B cell (primary cell): ENCODE measurements at regions not wholly inside any gene's neighbourhood (a gene's known extent, or its start where the extent isn't known, plus 50 kb on each side); places are given as distances from the start of the nearest gene placed in this dataset.

Source experiments
- ATAC-seq: fragments of 200-7000 bp; cut with Tn5 transposase; one replicate; pipeline ENCODE4 v1.10.0; 2021; ENCODE audit warnings: low read depth, mild to moderate bottlenecking, moderate number of reproducible peaks, moderate library complexity
- CTCF ChIA-PET: fragments of 350-600 bp; sonication (Branson Sonifier 250); formaldehyde crosslinking; loops from one replicate; lab custom pipeline; 2021; ENCODE audit warnings: antibody characterized with exemption, inconsistent platforms; lab: Charles Lee
- POLR2A ChIA-PET: fragments of 350-600 bp; sonication (Branson Sonifier 250); formaldehyde crosslinking; loops from one replicate; lab custom pipeline; 2021; ENCODE audit warnings: antibody characterized with exemption; lab: Charles Lee
- DNase-seq: peaks from one replicate; pipeline ENCODE4 v3.0.0; 2013
- H2AFZ ChIP-seq: 2 replicates; pipeline ENCODE4 v1.6.1; 2012; ENCODE audit warnings: mild to moderate bottlenecking, low read depth, low read length; ENCODE audit not compliant: insufficient read depth, poor library complexity, severe bottlenecking
- H3K27ac ChIP-seq, 2 donors: 1 replicate in 1 of 2; 2 replicates in 1 of 2; pipeline ENCODE4 v1.5.1; 2012 to 2013; ENCODE audit warnings: low read length in 2 of 2, mild to moderate bottlenecking in 2 of 2, moderate library complexity in 1 of 2
- H3K27me3 ChIP-seq, 4 experiments: fragments of 200-600 bp in 1 of 4; sonication (generic) in 1 of 4; replicated peaks in 1 of 4; 1 replicate in 2 of 4; 2 replicates in 2 of 4; pipeline versions ENCODE4 v1.6.1 to v1.7.0; 2013 to 2016; ENCODE audit warnings: low read length in 3 of 4, mild to moderate bottlenecking in 2 of 4, mixed read lengths in 1 of 4, moderate library complexity in 1 of 4; ENCODE audit not compliant: insufficient read depth in 4 of 4, control insufficient read depth in 3 of 4; ENCODE audit errors: control extremely low read depth in 1 of 4
- H3K36me3 ChIP-seq, 2 experiments: replicated peaks in 1 of 2; 1 replicate in 1 of 2; 2 replicates in 1 of 2; pipeline versions ENCODE4 v1.6.1 to v1.7.1; 2013; ENCODE audit warnings: low read length in 1 of 2; ENCODE audit not compliant: insufficient read depth in 2 of 2, control insufficient read depth in 1 of 2; ENCODE audit errors: control extremely low read depth in 1 of 2, extremely low read depth in 1 of 2
- H3K4me1 ChIP-seq, 2 donors: fragments of 200-600 bp in 1 of 2; sonication (generic) in 1 of 2; 1 replicate in 1 of 2; 2 replicates in 1 of 2; pipeline versions ENCODE4 v1.5.1 to v1.6.1; 2013 to 2017; ENCODE audit warnings: low read length in 2 of 2; ENCODE audit not compliant: control insufficient read depth in 2 of 2, insufficient read depth in 2 of 2
- H3K4me2 ChIP-seq: replicated peaks from 2 replicates; pipeline ENCODE3; 2012; ENCODE audit warnings: mild to moderate bottlenecking, low read depth, low read length; ENCODE audit not compliant: poor library complexity, severe bottlenecking
- H3K4me3 ChIP-seq, 5 experiments: fragments of 200-600 bp in 1 of 5; sonication (generic) in 1 of 5; 1 replicate in 3 of 5; 2 replicates in 2 of 5; pipeline versions ENCODE4 v1.5.1 to v1.7.0; 2011 to 2016; ENCODE audit warnings: low read length in 4 of 5, mild to moderate bottlenecking in 4 of 5, low read depth in 2 of 5, control low read depth in 1 of 5, moderate library complexity in 1 of 5; ENCODE audit not compliant: insufficient read depth in 1 of 5; ENCODE audit errors: control extremely low read depth in 1 of 5, extremely low read depth in 1 of 5
- H3K79me2 ChIP-seq: fragments of 200-600 bp; sonication (generic); one replicate; pipeline ENCODE4 v1.6.0; 2016; ENCODE audit warnings: low read length; ENCODE audit not compliant: control insufficient read depth, insufficient read depth
- H3K9ac ChIP-seq: fragments of 200-600 bp; sonication (generic); 2 replicates; pipeline ENCODE4 v1.6.1; 2017; ENCODE audit warnings: mild to moderate bottlenecking, low read length, moderate library complexity
- H3K9me3 ChIP-seq, 3 donors: one replicate each; pipeline versions ENCODE4 v1.6.1 to v1.7.1; 2013; ENCODE audit warnings: low read length in 2 of 3; ENCODE audit not compliant: control insufficient read depth in 2 of 3, insufficient read depth in 1 of 3; ENCODE audit errors: control extremely low read depth in 1 of 3
- H4K20me1 ChIP-seq: 2 replicates; pipeline ENCODE4 v1.6.0; 2012; ENCODE audit warnings: mild to moderate bottlenecking, low read length; ENCODE audit not compliant: insufficient read depth, control insufficient read depth, poor library complexity, severe bottlenecking
- H3K27ac Mint-ChIP-seq: one replicate; pipeline ENCODE4 v1.8.0; 2021; ENCODE audit warnings: mixed read lengths
- H3K27me3 Mint-ChIP-seq: one replicate; pipeline ENCODE4 v1.8.0; 2021; ENCODE audit warnings: mixed read lengths
- H3K4me1 Mint-ChIP-seq: one replicate; pipeline ENCODE4 v1.8.0; 2021; ENCODE audit warnings: mixed read lengths
- H3K4me3 Mint-ChIP-seq: one replicate; pipeline ENCODE4 v1.8.0; 2021; ENCODE audit warnings: mixed read lengths
- H3K9me3 Mint-ChIP-seq: one replicate; pipeline ENCODE4 v1.8.0; 2022; ENCODE audit warnings: mixed read lengths; ENCODE audit not compliant: insufficient read depth
- EZH2 ChIP-seq: IDR thresholded peaks from 2 replicates; pipeline ENCODE4 v1.6.1; 2012; ENCODE audit warnings: borderline replicate concordance, low read depth, mild to moderate bottlenecking, moderate library complexity, low read length; ENCODE audit not compliant: insufficient read depth, poor library complexity, severe bottlenecking
- WGBS: methylation state at CpG from one replicate; pipeline ENCODE4 v1.1.5; 2013; ENCODE audit warnings: missing lambda C conversion rate; ENCODE audit not compliant: insufficient coverage; 5-methylcytosine and 5-hydroxymethylcytosine counted together
- intact Hi-C: fragments of 100-400 bp; cut with micrococcal nuclease; formaldehyde crosslinking; loops from one replicate; pipeline ENCODE4 v1.10.0; 2022
- TF ChIP-seq, protein P1 (sequence below): fragments of 200-600 bp; IDR thresholded peaks from one replicate; pipeline ENCODE4 v1.8.0; 2022; ENCODE audit warnings: antibody characterized with exemption, mild to moderate bottlenecking

DNA sequence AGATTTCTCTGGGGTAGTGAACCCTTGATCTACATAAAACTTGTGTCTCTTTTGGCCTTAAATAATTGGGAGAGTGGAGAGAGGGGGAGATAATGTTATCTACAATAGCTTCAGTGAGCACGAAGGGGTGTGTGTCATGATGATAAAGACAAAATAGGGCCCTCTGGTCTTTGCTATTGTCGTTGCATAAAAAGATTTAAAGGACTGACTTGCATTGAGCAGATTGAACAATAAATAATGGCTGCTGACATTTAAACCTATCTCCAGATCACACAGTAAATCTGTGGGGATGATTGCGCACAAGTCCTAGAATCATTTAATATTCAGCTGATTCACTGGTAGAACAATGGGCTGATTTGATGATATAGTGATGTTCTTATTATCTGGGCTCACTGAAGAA, 71.3 kb upstream of the GAP43 start:
- H3K36me3 ChIP-seq = no peaks in the 10 kb centered on the region
- H3K4me3 Mint-ChIP-seq = no peak overlapping the region
- H3K4me1 ChIP-seq = no peaks in the 10 kb centered on the region
- H3K79me2 ChIP-seq = no peaks in the 10 kb centered on the region
- H3K4me1 Mint-ChIP-seq = no peaks in the 10 kb centered on the region
- H4K20me1 ChIP-seq = no peaks in the 10 kb centered on the region
- TF ChIP-seq, protein P1, sequence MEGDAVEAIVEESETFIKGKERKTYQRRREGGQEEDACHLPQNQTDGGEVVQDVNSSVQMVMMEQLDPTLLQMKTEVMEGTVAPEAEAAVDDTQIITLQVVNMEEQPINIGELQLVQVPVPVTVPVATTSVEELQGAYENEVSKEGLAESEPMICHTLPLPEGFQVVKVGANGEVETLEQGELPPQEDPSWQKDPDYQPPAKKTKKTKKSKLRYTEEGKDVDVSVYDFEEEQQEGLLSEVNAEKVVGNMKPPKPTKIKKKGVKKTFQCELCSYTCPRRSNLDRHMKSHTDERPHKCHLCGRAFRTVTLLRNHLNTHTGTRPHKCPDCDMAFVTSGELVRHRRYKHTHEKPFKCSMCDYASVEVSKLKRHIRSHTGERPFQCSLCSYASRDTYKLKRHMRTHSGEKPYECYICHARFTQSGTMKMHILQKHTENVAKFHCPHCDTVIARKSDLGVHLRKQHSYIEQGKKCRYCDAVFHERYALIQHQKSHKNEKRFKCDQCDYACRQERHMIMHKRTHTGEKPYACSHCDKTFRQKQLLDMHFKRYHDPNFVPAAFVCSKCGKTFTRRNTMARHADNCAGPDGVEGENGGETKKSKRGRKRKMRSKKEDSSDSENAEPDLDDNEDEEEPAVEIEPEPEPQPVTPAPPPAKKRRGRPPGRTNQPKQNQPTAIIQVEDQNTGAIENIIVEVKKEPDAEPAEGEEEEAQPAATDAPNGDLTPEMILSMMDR = no peak
- no peaks in the 10 kb centered on the region for H3K9me3 Mint-ChIP-seq
- WGBS = 89% methylated on average over 1 of the region's 3 CpGs
- POLR2A ChIA-PET = no interaction called here
- CTCF ChIA-PET = no interaction called here
- DNase-seq (no peak), ATAC-seq (no peak)
- intact Hi-C loops = no loop called here
- H3K9ac ChIP-seq = no peak overlapping the region
- no peaks in the 10 kb centered on the region for H3K9me3 ChIP-seq
- no peaks in the 10 kb centered on the region for H3K27me3 ChIP-seq
- no peak overlapping the region for H3K27ac ChIP-seq
- no peak overlapping the region for H2AFZ ChIP-seq
- no peak overlapping the region for H3K4me2 ChIP-seq
- H3K27ac Mint-ChIP-seq = no peak overlapping the region
- H3K27me3 Mint-ChIP-seq = peaks cover 12% of the 10 kb centered on the region
- H3K4me3 ChIP-seq = no peak overlapping the region

DNA sequence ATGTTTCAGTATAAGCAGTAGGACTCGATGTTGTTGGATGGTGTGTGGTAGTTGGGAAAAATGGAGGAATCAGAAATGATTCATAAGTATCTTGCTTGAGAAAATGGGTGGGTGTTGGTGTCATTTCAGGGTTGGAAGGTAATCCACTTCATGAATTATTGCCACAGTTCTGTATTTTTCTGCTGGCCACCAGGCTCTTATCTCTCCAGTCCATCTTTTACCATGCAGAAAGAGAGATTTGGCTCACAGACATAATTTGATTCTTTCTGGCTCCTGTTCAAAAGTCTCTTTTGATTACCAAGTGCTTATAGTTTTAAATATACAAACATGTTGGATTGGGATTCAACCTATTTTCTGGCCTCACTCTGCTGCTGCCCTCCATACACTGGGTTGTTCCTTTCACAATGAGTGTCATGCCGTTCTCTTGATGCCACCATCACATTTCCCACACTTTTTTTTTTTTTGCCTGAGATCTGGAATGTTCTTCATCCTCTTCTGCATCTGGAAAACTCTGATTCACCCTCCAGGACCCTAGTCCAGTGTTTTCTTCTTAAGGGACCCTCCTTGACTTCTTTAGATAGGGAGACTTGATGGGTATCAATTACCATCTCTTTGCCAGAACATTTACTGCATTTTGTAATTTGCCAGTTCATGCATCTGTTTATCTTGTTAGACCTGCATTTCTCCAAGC, 69.4 kb upstream of the GAP43 start:
- H3K27me3 Mint-ChIP-seq = peaks cover 12% of the 10 kb centered on the region
- H3K4me3 Mint-ChIP-seq = no peak overlapping the region
- Histone ChIP-seq H3K79me2 (no peaks in the 10 kb centered on the region), H3K9ac (no peak overlapping the region), H4K20me1 (no peaks in the 10 kb centered on the region), H3K4me3 (no peak overlapping the region), H3K27me3 (peaks cover 0 to 8% (median 0%) of the 10 kb centered on the region in 4 experiments), H2AFZ (no peak overlapping the region), H3K9me3 (no peaks in the 10 kb centered on the region), H3K36me3 (no peaks in the 10 kb centered on the region), H3K4me1 (no peaks in the 10 kb centered on the region), H3K27ac (no peak overlapping the region), H3K4me2 (no peak overlapping the region)
- POLR2A ChIA-PET = no interaction called here
- H3K9me3 Mint-ChIP-seq = no peaks in the 10 kb centered on the region
- no peak overlapping the region for H3K27ac Mint-ChIP-seq
- intact Hi-C loops = no loop called here
- no peak for TF ChIP-seq EZH2
- TF ChIP-seq, protein P1 = no peak
- CTCF ChIA-PET = no interaction called here
- DNase-seq = no peak
- WGBS = 90% methylated on average over 2 of the region's 2 CpGs
- no peaks in the 10 kb centered on the region for H3K4me1 Mint-ChIP-seq
- no peak for ATAC-seq
